GM23338 (cell line): ENCODE measurements at regions not wholly inside any gene's neighbourhood (a gene's known extent, or its start where the extent isn't known, plus 50 kb on each side); places are given as distances from the start of the nearest gene placed in this dataset.

Experiments used
- ATAC-seq: fragments of 200-7000 bp; cut with Tn5 transposase; 3 replicates; pipeline ENCODE4 v1.9.1; 2020
- DNase-seq: peaks from one replicate; pipeline ENCODE4 v3.0.0-alpha.2; 2015; ENCODE audit warnings: low spot score
- H2AFZ ChIP-seq: fragments of 200-600 bp; sonication (generic); 2 replicates; pipeline ENCODE4 v1.8.0; 2016; ENCODE audit warnings: antibody characterized with exemption, mild to moderate bottlenecking, moderate library complexity
- H3F3A ChIP-seq: fragments of 200-600 bp; sonication (generic); replicated peaks from 2 replicates; pipeline ENCODE4 v1.8.0; 2017; ENCODE audit warnings: antibody characterized with exemption, mixed run types, low read depth
- H3K27ac ChIP-seq: fragments of 200-600 bp; sonication (generic); 2 replicates; pipeline ENCODE4 v1.6.1; 2016; ENCODE audit warnings: low read depth
- H3K27me3 ChIP-seq: fragments of 200-600 bp; sonication (generic); 2 replicates; pipeline ENCODE4 v1.8.0; 2016; ENCODE audit warnings: mild to moderate bottlenecking, mixed run types, moderate library complexity; ENCODE audit not compliant: insufficient read depth
- H3K36me3 ChIP-seq: fragments of 200-600 bp; sonication (generic); 2 replicates; pipeline ENCODE4 v1.8.0; 2016; ENCODE audit warnings: mild to moderate bottlenecking; ENCODE audit not compliant: insufficient read depth
- H3K4me1 ChIP-seq: fragments of 200-600 bp; sonication (generic); 2 replicates; pipeline ENCODE4 v1.8.0; 2016; ENCODE audit warnings: mild to moderate bottlenecking, moderate library complexity; ENCODE audit not compliant: insufficient read depth
- H3K4me2 ChIP-seq: fragments of 200-600 bp; sonication (generic); 2 replicates; pipeline ENCODE4 v1.7.1; 2017; ENCODE audit warnings: mixed run types
- H3K4me3 ChIP-seq: fragments of 200-600 bp; sonication (generic); 2 replicates; pipeline ENCODE4 v1.6.1; 2016; ENCODE audit warnings: mixed run types
- H3K79me2 ChIP-seq: fragments of 200-600 bp; sonication (generic); replicated peaks from 2 replicates; pipeline ENCODE4 v1.8.0; 2017; ENCODE audit warnings: mild to moderate bottlenecking; ENCODE audit not compliant: insufficient read depth
- H3K9me2 ChIP-seq: fragments of 200-600 bp; sonication (generic); 2 replicates; pipeline ENCODE4 v1.8.0; 2017; ENCODE audit not compliant: insufficient read depth
- H4K20me1 ChIP-seq: fragments of 200-600 bp; sonication (generic); replicated peaks from 2 replicates; pipeline ENCODE4 v1.8.0; 2017; ENCODE audit warnings: mild to moderate bottlenecking; ENCODE audit not compliant: insufficient read depth
- H3K27ac Mint-ChIP-seq: 2 replicates; pipeline ENCODE4 v1.8.0; 2020; ENCODE audit warnings: inconsistent platforms, mild to moderate bottlenecking, moderate library complexity, mixed read lengths
- H3K27me3 Mint-ChIP-seq: 3 replicates; pipeline ENCODE4 v1.8.0; 2022; ENCODE audit warnings: low read depth, mild to moderate bottlenecking, moderate library complexity, mixed read lengths, inconsistent platforms; ENCODE audit not compliant: insufficient read depth, poor library complexity
- H3K36me3 Mint-ChIP-seq: 3 replicates; pipeline ENCODE4 v1.8.0; 2021; ENCODE audit warnings: low read depth, mild to moderate bottlenecking, inconsistent platforms, moderate library complexity, mixed read lengths
- H3K4me1 Mint-ChIP-seq: 3 replicates; pipeline ENCODE4 v1.8.0; 2020; ENCODE audit warnings: mild to moderate bottlenecking, inconsistent platforms, mixed read lengths
- H3K4me3 Mint-ChIP-seq: 3 replicates; pipeline ENCODE4 v1.8.0; 2021; ENCODE audit warnings: moderate library complexity, mild to moderate bottlenecking, inconsistent platforms, mixed read lengths
- H3K9me3 Mint-ChIP-seq: 3 replicates; pipeline ENCODE4 v1.8.0; 2020; ENCODE audit warnings: moderate library complexity, mild to moderate bottlenecking, inconsistent platforms, mixed read lengths
- CREB1 ChIP-seq: fragments of 250-450 bp; sonication (Bioruptor Pico); IDR thresholded peaks from 2 replicates; pipeline ENCODE4 v1.5.0; 2020; ENCODE audit warnings: low read depth, mild to moderate bottlenecking, moderate library complexity
- CTCF ChIP-seq, 2 experiments: fragments of 200-600 bp in 1 of 2; sonication (generic) in 1 of 2; conservative IDR thresholded peaks; 2 replicates each; pipeline versions ENCODE4 v1.5.1 to v1.6.1; 2016 to 2017; ENCODE audit warnings: antibody characterized with exemption in 2 of 2, low read depth in 2 of 2, mild to moderate bottlenecking in 2 of 2, moderate library complexity in 1 of 2
- ETS1 ChIP-seq: IDR thresholded peaks from 2 replicates; pipeline ENCODE4 v1.6.1; 2016; ENCODE audit warnings: antibody characterized with exemption
- EZH2 ChIP-seq: fragments of 200-600 bp; sonication (generic); IDR thresholded peaks from one replicate; pipeline ENCODE4 v1.8.0; 2017; ENCODE audit warnings: antibody characterized with exemption, mild to moderate bottlenecking, low read depth; ENCODE audit not compliant: unreplicated experiment
- EZH2phosphoT487 ChIP-seq: fragments of 200-600 bp; sonication (generic); IDR thresholded peaks from one replicate; pipeline ENCODE4 v1.8.1; 2018; ENCODE audit warnings: antibody characterized with exemption; ENCODE audit not compliant: unreplicated experiment
- JUNB ChIP-seq: IDR thresholded peaks from one replicate; pipeline ENCODE4 v1.6.1; 2016; ENCODE audit warnings: antibody characterized with exemption; ENCODE audit not compliant: unreplicated experiment
- NANOG ChIP-seq: IDR thresholded peaks from 2 replicates; pipeline ENCODE4 v1.6.1; 2016; ENCODE audit warnings: antibody characterized with exemption, borderline replicate concordance
- POLR2AphosphoS5 ChIP-seq: IDR thresholded peaks from 2 replicates; pipeline ENCODE4 v1.6.1; 2016; ENCODE audit warnings: antibody characterized with exemption, low read depth
- STAT1 ChIP-seq: IDR thresholded peaks from one replicate; pipeline ENCODE4 v1.6.1; 2016; ENCODE audit warnings: antibody characterized with exemption; ENCODE audit not compliant: unreplicated experiment
- ZNF114 ChIP-seq: fragments of 250-450 bp; sonication (Bioruptor Pico); IDR thresholded peaks from 2 replicates; pipeline ENCODE4 v1.5.0; 2020; ENCODE audit warnings: mild to moderate bottlenecking, moderate library complexity
- ZNF331 ChIP-seq: fragments of 250-450 bp; sonication (Bioruptor Pico); IDR thresholded peaks from 2 replicates; pipeline ENCODE4 v1.5.0; 2020; ENCODE audit warnings: low read depth, mild to moderate bottlenecking, moderate library complexity
- TF ChIP-seq, protein P1 (sequence below): IDR thresholded peaks from one replicate; pipeline ENCODE4 v1.6.1; 2018; ENCODE audit warnings: antibody characterized with exemption; ENCODE audit not compliant: unreplicated experiment
- TF ChIP-seq, protein P2 (sequence below): fragments of 250-450 bp; sonication (Bioruptor Pico); IDR thresholded peaks from 2 replicates; pipeline ENCODE4 v1.5.0; 2020; ENCODE audit warnings: mild to moderate bottlenecking, moderate library complexity

GRCh38 chr4:37023996-37024395, 220.5 kb upstream of the NWD2 start:
- H3K27me3 ChIP-seq: no peaks in the 10 kb centered on the region
- H3K9me3 Mint-ChIP-seq: peaks cover 4% of the 10 kb centered on the region; the same call in 2 of the 3 replicates
- no peaks in the 10 kb centered on the region; the same call in 2 of the 3 replicates for H3K36me3 Mint-ChIP-seq
- H3K4me3 Mint-ChIP-seq: no peak overlapping the region
- no peak overlapping the region for H3K27ac ChIP-seq
- H3K9me2 ChIP-seq: peaks cover 12% of the 10 kb centered on the region; the same call in 1 of the 2 replicates
- no peak overlapping the region for H3K4me2 ChIP-seq
- no peaks in the 10 kb centered on the region for H3F3A ChIP-seq
- no peaks in the 10 kb centered on the region for H3K79me2 ChIP-seq
- no peak overlapping the region for H3K4me3 ChIP-seq
- no peaks in the 10 kb centered on the region for H3K4me1 ChIP-seq
- H3K27me3 Mint-ChIP-seq: no peaks in the 10 kb centered on the region
- TF ChIP-seq ETS1 (no peak), POLR2AphosphoS5 (no peak), EZH2phosphoT487 (no peak), ZNF114 (no peak), STAT1 (no peak), ZNF331 (CRISPR knock-in tag) (no peak), CREB1 (CRISPR knock-in tag) (no peak), EZH2 (no peak), CTCF (conservative IDR thresholded peaks at IDR 0.05; ENCODE audit: low read depth in 2 of 2) (no peak), NANOG (no peak), JUNB (no peak)
- TF ChIP-seq, protein P1, sequence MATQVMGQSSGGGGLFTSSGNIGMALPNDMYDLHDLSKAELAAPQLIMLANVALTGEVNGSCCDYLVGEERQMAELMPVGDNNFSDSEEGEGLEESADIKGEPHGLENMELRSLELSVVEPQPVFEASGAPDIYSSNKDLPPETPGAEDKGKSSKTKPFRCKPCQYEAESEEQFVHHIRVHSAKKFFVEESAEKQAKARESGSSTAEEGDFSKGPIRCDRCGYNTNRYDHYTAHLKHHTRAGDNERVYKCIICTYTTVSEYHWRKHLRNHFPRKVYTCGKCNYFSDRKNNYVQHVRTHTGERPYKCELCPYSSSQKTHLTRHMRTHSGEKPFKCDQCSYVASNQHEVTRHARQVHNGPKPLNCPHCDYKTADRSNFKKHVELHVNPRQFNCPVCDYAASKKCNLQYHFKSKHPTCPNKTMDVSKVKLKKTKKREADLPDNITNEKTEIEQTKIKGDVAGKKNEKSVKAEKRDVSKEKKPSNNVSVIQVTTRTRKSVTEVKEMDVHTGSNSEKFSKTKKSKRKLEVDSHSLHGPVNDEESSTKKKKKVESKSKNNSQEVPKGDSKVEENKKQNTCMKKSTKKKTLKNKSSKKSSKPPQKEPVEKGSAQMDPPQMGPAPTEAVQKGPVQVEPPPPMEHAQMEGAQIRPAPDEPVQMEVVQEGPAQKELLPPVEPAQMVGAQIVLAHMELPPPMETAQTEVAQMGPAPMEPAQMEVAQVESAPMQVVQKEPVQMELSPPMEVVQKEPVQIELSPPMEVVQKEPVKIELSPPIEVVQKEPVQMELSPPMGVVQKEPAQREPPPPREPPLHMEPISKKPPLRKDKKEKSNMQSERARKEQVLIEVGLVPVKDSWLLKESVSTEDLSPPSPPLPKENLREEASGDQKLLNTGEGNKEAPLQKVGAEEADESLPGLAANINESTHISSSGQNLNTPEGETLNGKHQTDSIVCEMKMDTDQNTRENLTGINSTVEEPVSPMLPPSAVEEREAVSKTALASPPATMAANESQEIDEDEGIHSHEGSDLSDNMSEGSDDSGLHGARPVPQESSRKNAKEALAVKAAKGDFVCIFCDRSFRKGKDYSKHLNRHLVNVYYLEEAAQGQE: no peak
- TF ChIP-seq, protein P2, sequence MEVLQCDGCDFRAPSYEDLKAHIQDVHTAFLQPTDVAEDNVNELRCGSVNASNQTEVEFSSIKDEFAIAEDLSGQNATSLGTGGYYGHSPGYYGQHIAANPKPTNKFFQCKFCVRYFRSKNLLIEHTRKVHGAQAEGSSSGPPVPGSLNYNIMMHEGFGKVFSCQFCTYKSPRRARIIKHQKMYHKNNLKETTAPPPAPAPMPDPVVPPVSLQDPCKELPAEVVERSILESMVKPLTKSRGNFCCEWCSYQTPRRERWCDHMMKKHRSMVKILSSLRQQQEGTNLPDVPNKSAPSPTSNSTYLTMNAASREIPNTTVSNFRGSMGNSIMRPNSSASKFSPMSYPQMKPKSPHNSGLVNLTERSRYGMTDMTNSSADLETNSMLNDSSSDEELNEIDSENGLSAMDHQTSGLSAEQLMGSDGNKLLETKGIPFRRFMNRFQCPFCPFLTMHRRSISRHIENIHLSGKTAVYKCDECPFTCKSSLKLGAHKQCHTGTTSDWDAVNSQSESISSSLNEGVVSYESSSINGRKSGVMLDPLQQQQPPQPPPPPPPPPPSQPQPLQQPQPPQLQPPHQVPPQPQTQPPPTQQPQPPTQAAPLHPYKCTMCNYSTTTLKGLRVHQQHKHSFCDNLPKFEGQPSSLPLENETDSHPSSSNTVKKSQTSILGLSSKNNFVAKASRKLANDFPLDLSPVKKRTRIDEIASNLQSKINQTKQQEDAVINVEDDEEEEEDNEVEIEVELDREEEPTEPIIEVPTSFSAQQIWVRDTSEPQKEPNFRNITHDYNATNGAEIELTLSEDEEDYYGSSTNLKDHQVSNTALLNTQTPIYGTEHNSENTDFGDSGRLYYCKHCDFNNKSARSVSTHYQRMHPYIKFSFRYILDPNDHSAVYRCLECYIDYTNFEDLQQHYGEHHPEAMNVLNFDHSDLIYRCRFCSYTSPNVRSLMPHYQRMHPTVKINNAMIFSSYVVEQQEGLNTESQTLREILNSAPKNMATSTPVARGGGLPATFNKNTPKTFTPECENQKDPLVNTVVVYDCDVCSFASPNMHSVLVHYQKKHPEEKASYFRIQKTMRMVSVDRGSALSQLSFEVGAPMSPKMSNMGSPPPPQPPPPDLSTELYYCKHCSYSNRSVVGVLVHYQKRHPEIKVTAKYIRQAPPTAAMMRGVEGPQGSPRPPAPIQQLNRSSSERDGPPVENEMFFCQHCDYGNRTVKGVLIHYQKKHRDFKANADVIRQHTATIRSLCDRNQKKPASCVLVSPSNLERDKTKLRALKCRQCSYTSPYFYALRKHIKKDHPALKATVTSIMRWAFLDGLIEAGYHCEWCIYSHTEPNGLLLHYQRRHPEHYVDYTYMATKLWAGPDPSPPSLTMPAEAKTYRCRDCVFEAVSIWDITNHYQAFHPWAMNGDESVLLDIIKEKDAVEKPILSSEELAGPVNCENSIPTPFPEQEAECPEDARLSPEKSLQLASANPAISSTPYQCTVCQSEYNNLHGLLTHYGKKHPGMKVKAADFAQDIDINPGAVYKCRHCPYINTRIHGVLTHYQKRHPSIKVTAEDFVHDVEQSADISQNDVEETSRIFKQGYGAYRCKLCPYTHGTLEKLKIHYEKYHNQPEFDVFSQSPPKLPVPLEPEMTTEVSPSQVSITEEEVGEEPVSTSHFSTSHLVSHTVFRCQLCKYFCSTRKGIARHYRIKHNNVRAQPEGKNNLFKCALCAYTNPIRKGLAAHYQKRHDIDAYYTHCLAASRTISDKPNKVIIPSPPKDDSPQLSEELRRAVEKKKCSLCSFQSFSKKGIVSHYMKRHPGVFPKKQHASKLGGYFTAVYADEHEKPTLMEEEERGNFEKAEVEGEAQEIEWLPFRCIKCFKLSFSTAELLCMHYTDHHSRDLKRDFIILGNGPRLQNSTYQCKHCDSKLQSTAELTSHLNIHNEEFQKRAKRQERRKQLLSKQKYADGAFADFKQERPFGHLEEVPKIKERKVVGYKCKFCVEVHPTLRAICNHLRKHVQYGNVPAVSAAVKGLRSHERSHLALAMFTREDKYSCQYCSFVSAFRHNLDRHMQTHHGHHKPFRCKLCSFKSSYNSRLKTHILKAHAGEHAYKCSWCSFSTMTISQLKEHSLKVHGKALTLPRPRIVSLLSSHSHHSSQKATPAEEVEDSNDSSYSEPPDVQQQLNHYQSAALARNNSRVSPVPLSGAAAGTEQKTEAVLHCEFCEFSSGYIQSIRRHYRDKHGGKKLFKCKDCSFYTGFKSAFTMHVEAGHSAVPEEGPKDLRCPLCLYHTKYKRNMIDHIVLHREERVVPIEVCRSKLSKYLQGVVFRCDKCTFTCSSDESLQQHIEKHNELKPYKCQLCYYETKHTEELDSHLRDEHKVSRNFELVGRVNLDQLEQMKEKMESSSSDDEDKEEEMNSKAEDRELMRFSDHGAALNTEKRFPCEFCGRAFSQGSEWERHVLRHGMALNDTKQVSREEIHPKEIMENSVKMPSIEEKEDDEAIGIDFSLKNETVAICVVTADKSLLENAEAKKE (CRISPR knock-in tag): no peak
- DNase-seq: no peak
- no peaks in the 10 kb centered on the region for H4K20me1 ChIP-seq
- ATAC-seq: no peak
- H3K4me1 Mint-ChIP-seq: no peaks in the 10 kb centered on the region
- H3K27ac Mint-ChIP-seq: no peak overlapping the region
- no peak overlapping the region for H2AFZ ChIP-seq
- H3K36me3 ChIP-seq: no peaks in the 10 kb centered on the region
